NCI-H82 (cell line): ENCODE measurements at regions not wholly inside any gene's neighbourhood (a gene's known extent, or its start where the extent isn't known, plus 50 kb on each side); places are given as distances from the start of the nearest gene placed in this dataset.
"Not testable (repeated sequence)": the region's sequence is repeated elsewhere in the genome, so short reads cannot be mapped to it uniquely, and the experiment has no call there.

ENCODE experiments used
- DNase-seq: peaks from one replicate; lab custom pipeline; 2025; lab: John Stamatoyannopoulos, UW

DNA sequence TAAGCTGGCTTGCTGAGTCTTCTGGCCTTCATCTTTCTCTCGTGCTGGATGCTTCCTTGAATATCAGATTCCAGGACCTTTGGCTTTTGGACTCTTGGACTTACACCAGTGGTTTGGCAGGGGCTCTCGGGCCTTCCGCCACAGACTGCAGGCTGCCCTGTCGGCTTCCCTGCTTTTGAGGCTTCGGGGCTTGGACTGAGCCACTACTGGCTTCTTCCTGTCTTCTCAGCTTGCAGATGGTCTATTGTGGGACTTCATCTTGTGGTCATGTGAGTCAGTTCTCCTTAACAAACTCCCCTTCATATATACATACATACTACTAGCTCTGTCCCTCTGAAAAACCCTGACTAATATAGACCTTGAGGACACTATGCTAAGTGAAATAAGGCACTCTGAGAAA is 78.3 kb upstream of the SSBP2 start:
- DNase-seq: no peak

DNA sequence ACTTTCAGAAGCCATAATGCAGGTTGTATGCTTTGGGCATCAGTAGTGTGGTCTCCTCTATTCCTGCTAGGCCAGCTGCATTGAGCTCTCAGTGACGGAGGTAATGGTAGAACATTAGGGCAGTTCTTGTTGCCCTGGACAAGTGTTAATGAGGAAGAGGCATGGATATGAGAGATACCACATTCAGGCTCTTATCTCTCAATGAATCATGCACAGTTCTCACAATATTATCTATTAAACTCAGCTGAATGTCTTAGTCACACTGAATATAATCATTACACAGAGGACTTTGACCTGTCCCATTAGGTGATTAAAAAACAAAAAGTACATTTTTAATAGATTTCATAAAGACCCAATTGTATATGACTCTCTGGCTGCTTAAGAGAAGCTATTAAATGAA is 76.6 kb upstream of the SSBP2 start:
- no peak for DNase-seq

DNA sequence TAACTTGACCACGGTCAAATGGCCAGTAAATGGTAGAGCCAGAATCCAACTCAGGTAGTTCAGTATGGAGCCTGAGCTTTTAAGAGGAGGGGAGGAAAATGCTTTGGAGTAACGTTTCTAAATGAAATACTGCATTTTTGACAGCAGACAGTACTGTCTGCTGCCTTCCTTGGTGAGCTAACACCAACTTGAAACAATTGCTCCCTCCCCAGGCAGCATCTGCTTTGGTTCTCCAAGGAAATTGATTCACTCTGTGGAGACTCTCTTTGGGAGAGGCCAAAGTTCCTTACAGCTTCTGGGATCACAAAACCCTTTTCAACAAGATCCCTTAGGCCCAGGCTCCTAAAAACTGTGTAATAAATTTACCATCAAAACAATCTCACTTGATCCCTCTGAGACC is 75.2 kb upstream of the SSBP2 start:
- no peak for DNase-seq

DNA sequence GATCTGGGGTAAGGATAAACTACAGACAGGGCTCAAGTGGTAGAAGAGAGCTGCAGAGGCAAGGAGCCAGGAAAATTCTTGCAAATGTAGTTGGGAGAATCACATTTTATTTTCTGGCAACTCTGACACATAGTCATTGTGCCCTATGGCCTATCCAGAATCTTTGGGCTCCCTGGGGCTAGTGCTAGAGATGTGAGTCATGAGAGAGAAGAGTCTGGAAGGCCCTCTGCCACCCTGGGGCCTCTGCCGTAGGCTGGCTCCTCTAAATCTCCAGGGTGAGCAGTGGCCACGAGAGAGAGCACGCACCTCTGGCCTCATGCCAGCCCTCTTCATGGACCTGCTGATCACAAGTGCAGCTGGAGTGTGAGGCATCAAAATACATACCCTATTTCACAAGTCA is 74.3 kb upstream of the SSBP2 start:
- no peak for DNase-seq

DNA sequence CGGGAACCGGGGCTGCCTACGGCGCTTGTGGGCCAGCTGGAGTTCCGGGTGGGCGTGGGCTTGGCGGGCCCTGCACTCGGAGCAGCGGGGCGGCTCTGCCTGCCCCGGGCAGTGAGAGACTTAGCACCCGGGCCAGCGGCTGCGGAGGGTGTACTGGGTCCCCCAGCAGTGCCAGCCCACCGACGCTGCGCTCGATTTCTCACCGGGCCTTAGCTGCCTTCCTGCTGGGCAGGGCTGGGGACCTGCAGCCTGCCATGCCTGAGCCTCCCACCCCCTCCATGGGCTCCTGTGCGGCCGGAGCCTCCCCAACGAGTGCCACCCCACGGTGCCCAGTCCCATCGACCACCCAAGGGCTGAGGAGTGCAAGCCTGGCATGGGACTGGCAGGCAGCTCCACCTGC is 72.8 kb upstream of the SSBP2 start:
- DNase-seq: not testable (repeated sequence)

DNA sequence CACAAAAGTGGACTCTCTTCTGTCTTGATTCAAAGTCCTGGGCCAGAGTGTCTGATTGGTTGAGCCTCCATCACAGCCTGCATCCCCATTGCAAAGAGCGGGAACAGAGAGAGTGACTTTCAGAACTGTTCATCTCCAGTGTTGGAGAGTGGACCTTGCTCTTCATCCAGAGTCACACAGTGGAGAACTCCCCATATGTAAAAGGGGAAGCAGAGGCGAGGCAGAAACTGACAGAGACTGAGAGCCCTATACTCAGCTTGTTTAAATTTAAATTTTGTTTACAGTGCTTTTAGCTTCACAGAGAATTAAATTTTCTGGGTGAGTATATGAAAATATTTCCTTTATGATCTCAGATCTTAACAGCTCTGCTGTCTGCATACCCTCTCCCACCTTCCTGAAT is 70.0 kb upstream of the SSBP2 start:
- DNase-seq: no peak

DNA sequence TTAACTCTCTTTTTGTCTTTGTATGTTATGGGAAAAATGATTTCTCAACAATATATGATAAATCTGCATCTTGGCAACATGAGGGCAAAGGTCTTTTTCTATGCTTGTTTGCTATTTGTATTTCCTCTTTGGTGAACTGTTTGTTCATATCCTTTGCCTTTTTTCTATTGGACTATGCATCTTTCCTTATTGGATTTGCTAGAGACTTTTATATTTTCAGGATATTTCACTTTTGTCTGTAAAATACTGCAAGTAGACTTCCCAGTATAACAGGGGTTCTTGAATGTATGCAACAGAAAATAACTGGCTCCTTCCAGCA is 69.4 kb upstream of the SSBP2 start:
- no peak for DNase-seq

DNA sequence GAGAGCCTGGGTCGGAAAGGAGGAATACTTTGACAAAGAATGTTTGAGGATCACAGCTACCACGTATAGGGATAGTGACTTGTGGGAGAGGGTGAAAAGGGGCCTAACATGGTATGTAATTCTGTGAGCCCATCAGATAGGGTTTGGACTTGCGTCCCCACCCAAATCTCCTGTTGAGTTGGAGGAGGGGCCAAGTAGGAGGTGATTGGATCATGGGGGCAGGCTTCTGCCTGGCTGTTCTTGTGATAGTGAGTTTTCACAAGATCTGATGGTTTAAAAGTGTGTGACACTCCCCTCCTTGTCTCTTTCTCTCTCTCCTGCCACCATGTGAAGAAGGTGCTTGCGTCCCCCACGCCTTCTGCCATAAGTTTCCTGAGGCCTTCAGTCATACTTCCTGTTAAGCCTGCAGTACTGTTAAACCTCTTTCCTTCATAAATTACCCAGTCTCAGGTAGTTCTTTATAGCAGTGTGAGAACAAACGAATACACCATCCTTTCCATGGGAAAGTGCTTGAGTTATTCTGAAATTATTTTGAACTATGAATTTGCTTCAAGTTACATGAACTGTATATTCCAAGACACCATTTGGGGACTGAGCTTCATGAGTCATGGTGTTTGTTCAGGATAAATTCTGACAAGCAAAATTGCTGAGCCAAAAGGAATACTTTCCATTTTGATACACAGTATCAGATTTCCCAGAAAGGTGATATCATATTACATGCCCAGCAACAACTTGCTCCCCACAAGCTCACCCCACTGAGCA is 68.8 kb upstream of the SSBP2 start:
- no peak for DNase-seq

DNA sequence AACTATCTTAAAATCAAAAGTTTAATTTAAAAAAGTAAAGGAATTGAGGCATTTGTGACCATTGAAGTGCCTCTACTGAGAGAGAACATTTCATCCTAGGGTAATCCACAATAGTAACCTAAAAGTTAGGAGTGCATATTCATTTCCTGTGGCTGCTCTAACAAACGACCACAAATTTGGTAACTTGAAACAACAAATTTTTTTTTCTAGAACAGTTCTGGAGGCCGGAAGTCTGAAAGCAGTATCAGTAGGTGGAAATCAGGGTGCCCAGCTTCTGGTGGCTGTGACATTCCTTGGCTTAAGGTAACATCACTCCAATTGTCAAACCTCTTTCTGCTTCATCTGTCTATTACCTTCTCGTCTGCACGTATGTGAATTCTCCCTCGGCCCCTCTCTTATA is 67.1 kb upstream of the SSBP2 start:
- DNase-seq: no peak

DNA sequence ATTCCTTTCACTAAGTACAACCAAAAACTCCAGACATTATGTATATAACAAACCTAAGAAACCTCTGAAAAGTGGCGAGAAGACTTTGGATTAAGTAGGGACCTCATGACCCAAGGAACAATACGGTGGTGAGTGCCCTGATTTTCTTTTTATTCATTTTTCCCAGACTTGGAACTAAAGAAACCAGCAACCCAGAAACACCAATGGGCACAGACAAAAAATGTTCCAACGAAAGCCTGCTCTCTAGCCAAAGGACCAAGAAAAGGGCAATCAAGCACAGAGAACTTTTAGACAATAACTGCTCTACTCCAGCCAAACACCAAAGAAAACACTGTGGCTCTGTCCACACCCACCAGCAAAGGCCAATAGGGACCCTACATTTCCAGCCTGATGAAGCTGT is 66.2 kb upstream of the SSBP2 start:
- DNase-seq: no peak

DNA sequence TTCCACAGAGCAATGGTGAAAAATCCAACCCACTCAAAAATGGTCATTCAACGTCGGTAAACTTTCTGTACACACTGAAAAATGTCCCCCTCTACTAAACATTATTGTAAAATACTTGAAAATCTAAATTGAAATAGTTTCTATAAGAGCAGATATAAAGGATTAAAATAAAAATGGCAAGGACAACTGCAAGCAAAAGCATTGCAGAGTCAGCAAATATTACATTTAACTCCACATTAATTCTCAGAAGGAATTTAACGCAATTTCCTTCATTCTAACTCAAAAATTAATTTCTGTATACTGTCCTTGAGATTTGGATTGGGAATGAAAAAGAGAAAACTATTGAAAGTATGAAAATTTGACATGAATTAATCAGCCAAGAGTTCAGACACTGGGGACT is 64.4 kb upstream of the SSBP2 start:
- no peak for DNase-seq

DNA sequence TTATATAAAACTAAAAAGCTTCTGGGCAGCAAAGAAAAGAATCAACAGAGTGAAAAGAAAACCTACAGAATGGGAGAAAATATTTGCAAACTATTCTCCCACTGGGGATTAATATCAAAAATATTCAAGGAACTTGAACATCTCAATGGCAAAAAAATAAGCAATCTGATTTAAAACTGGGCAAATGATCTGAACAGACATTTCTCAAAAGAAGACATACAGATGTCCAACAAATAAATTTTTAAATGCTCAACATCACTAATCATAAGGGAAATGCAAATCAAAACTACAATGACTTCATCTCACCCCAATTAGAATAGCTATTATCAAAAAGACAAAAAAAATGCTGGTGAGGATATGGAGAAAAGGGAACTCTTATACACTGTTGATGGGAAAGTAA is 57.2 kb upstream of the SSBP2 start:
- DNase-seq: no peak

DNA sequence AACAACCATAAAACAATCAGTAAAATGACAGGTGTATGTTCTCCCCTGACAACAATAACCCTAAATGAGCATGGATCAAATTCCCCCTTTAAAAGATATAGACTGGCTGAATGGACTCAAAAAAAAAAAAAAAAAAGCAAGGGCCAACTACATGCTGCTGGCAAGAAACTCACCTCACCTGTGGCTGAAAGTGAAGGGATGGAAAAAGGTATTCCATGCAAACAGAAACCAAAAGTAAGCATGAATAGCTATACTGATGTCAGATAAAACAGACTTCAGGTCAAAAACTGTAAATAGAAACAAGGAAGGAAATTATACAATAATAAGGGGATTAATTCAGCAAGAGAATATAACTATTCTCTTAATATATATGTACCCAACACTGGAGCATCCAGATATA is 54.2 kb upstream of the SSBP2 start:
- no peak for DNase-seq

DNA sequence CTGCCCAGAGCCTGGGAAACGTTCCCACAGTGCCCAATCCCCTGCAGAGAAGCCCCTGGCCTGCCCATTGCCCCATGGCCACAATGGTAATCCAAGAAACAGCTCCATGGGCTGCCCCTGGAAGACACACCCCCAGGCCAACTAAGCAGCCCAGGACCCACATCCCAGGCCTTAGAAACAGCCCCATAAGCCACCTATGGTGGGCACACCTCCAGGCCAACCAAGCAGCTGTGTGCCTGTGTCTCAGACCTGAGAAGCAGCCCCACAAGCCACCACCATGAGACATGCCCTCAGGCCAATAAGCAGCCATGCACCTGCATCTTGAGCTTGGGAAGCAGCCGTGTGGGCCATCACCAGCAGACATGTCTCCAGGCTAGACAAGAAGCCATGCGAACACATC is 52.9 kb upstream of the SSBP2 start:
- DNase-seq: no peak

DNA sequence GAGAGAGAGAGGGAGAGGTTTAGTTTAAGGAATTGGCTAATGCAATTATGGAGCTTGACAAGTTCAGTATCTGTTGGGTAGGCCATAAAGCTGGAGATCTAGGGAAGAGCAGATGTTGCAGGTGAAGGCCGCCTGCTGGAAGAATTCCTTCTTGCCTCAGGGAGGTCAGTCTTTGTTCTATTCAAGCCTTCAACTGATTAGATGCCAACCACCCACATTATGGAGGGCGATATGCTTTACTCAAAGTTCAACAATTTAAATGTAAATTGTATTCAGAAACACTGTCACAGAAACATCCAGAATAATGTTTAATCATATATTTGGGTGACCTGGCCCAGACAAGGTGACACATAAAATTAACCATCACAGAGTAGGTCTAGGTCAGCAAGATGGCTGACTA is 51.7 kb upstream of the SSBP2 start:
- peak; percentile 62 for DNase-seq

DNA sequence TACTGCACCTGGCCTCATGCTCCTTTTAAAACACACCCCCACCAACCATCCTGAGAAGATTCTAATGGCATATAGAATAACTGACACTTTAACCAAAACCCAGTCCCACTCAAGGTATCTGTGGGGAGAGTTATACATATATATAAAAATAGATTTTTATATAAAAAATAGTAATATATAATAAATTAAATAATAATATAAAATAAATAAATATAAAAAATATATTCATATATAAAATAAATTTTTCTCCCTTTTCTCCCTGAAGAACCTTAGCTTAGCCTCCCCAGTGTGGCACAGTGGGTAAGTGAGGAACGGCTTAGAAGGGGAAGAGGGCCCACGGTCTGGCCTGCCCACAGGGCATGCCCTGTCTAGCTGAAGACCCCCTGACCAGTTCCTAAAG is 51.1 kb upstream of the SSBP2 start:
- DNase-seq: no peak

DNA sequence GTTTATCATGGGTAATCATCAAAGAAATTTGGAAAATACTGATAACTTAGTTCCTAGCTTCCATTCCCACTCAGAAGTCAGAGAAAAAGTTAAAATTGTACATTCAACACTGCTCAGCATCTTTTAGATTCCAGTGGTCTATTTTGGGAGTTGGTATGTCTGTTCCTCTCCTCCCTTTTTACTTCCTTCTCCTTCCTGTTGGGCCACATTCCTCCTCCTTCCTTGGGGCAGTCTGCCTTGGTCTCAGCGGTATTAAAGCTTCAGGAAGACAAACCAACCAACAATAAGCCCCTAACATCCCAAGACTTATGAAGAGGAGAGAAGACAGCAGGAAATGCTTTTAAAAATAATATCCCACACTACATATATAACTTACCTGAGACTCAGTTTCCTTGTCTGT is 49.9 kb upstream of the SSBP2 start:
- no peak for DNase-seq
